ENCODE measurements at regions not wholly inside any gene's neighbourhood (a gene's known extent, or its start where the extent isn't known, plus 50 kb on each side); places are given as distances from the start of the nearest gene placed in this dataset.
A peak's percentile ranks its signal among the peaks of the same experiment; 100 is the strongest.

- no peak overlapping the region for H3K4me3 ChIP-seq (ENCODE audit: low read depth, low read length)
- TF ChIP-seq CTCF (IDR thresholded peaks at IDR 0.05; ENCODE audit: borderline replicate concordance, insufficient read depth, low read depth, low read length) = no peak
These were observed 232.2 kb upstream of the MEX3C start for GRCh38 chr18:51429644-51430043.

GRCh38 chr18:51430538-51430937, 233.1 kb upstream of the MEX3C start:
- no peak overlapping the region for H3K4me3 ChIP-seq (ENCODE audit: low read depth, low read length)
- TF ChIP-seq CTCF (IDR thresholded peaks at IDR 0.05; ENCODE audit: borderline replicate concordance, insufficient read depth, low read depth, low read length) = no peak

GRCh38 chr18:51433296-51433695, 235.8 kb upstream of the MEX3C start:
- no peak for TF ChIP-seq CTCF (IDR thresholded peaks at IDR 0.05; ENCODE audit: borderline replicate concordance, insufficient read depth, low read depth, low read length)
- no peak overlapping the region for H3K4me3 ChIP-seq (ENCODE audit: low read depth, low read length)

GRCh38 chr18:51433881-51434280, 236.4 kb upstream of the MEX3C start:
- no peak for TF ChIP-seq CTCF (IDR thresholded peaks at IDR 0.05; ENCODE audit: borderline replicate concordance, insufficient read depth, low read depth, low read length)
- no peak overlapping the region for H3K4me3 ChIP-seq (ENCODE audit: low read depth, low read length)

- H3K4me3 ChIP-seq (ENCODE audit: low read depth, low read length) = peak overlapping the region; percentile 10
- no peak for TF ChIP-seq CTCF (IDR thresholded peaks at IDR 0.05; ENCODE audit: borderline replicate concordance, insufficient read depth, low read depth, low read length)
These were observed 240.1 kb upstream of the MEX3C start for GRCh38 chr18:51437280-51438271.

GRCh38 chr18:51438797-51439350, 241.4 kb upstream of the MEX3C start:
- TF ChIP-seq CTCF (IDR thresholded peaks at IDR 0.05; ENCODE audit: borderline replicate concordance, insufficient read depth, low read depth, low read length) = no peak
- no peak overlapping the region for H3K4me3 ChIP-seq (ENCODE audit: low read depth, low read length)

- TF ChIP-seq CTCF (IDR thresholded peaks at IDR 0.05; ENCODE audit: borderline replicate concordance, insufficient read depth, low read depth, low read length) = no peak
- no peak overlapping the region for H3K4me3 ChIP-seq (ENCODE audit: low read depth, low read length)
These were observed 244.5 kb upstream of the MEX3C start for GRCh38 chr18:51442012-51442411.
